ENCODE measurements at regions not wholly inside any gene's neighbourhood (a gene's known extent, or its start where the extent isn't known, plus 50 kb on each side); places are given as distances from the start of the nearest gene placed in this dataset.

GRCh38 chr1:50295566-50295965 is 127.7 kb downstream of the DMRTA2 start:
- DNase-seq (ENCODE audit: extremely low read depth in 1 of 2, low read depth in 1 of 2) = no peak

- no peak for DNase-seq (ENCODE audit: extremely low read depth in 1 of 2, low read depth in 1 of 2)
Observed at GRCh38 chr1:50292276-50292675, 131.0 kb downstream of the DMRTA2 start.

- DNase-seq (ENCODE audit: extremely low read depth in 1 of 2, low read depth in 1 of 2) = no peak
Observed at GRCh38 chr1:50289495-50289894, 133.7 kb downstream of the DMRTA2 start.

GRCh38 chr1:50285994-50286393 is 137.2 kb downstream of the DMRTA2 start:
- no peak for DNase-seq (ENCODE audit: extremely low read depth in 1 of 2, low read depth in 1 of 2)

DNA sequence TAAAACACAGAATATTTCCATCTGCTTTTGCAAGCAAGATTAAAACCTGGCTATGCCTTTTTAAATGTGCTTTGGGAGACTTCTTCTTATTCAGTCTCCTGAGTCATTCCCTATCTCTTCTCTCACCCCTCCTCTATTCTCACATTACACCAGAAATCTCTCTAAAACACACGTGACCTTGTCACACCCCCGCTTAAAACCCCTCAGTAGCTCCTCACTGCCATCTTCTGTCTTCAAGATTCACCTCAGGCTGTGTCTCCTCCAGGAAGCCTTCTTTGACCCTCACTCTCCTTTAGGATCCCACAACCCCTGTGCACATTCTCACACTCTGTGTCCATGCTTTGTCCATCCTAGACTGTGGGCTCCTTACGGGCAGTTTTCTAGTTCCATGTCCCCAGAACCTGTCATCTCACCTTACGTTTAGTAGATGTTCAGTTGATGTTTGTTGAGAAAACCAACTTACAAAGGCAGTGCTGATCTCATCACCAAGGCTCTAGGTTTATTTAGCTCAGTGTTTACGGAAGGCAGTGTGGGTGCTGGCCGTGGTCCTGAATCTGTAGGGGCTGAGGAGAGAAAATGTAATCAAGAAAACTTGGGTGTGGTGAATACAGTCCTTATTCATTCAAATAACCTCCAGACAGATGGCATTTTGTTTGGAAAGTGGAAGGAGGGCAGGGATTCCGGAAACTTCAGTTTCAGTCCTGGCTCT is 143.5 kb downstream of the DMRTA2 start:
- no peak for DNase-seq (ENCODE audit: extremely low read depth in 1 of 2, low read depth in 1 of 2)

DNA sequence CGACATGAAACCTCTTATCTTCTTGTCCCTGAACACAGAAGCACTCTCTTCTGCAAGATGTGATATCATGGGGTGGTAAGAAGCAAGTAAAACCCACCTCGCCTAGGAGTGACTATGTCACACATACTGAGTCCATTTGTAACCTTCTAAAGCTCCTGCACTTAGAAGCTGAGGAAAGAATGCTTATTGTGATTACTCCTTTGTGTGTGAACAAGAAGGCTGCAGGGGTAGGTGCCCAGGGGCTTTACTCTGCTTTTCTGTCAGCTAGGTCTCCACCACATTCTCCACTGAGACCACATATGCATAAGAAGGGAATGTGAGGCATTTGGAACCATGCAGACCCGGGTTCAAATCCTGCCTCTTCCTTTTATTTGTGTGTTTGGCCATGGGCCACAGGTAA is 144.3 kb downstream of the DMRTA2 start:
- no peak for DNase-seq (ENCODE audit: extremely low read depth in 1 of 2, low read depth in 1 of 2)

DNA sequence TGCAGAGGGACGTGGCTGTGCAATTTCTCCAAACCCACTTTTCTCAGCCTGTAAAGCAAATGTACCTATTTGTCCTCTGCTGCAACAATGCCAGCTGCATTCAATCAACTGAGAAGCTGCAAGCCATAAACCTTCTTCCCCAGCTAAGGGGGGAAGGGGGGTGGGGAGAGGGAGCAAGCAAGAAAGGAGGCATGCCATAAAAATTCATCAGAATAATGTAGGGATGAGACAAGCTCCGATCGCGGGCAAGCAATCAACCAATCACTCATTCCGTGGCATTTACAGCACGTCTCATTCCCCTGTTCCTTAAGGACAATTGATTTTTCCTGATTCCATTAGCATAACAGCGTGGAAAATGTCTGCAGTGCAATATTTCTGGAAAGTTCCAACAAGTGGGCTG is 144.8 kb downstream of the DMRTA2 start:
- no peak for DNase-seq (ENCODE audit: extremely low read depth in 1 of 2, low read depth in 1 of 2)

- no peak for DNase-seq (ENCODE audit: extremely low read depth in 1 of 2, low read depth in 1 of 2)
Observed at GRCh38 chr1:50275566-50275965, 147.7 kb downstream of the DMRTA2 start.

DNA sequence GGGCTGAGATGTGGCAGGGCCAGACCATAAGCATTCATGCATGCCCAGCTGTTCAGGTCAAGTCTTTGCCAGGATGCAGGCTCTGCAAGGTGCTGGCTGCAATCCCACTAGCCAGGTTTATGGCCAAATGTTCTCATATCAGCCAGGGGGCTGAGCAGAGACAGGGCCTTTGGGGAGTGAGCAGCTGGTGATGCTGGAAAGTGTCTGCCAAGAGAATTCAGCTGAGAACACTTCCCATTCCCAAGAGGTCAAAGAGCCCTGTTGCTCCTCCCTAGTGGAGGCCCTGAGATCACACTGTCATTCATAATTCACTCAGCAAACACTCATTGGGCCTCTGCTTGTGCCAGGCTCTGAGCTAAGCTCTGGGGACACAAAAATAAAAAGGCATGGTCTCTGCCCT is 150.3 kb downstream of the DMRTA2 start:
- DNase-seq (ENCODE audit: extremely low read depth in 1 of 2, low read depth in 1 of 2) = no peak

- DNase-seq (ENCODE audit: extremely low read depth in 1 of 2, low read depth in 1 of 2) = no peak
Observed at GRCh38 chr1:50271968-50272578, 151.2 kb downstream of the DMRTA2 start.

GRCh38 chr1:50271337-50271736 is 151.9 kb downstream of the DMRTA2 start:
- DNase-seq (ENCODE audit: extremely low read depth in 1 of 2, low read depth in 1 of 2) = no peak

DNA sequence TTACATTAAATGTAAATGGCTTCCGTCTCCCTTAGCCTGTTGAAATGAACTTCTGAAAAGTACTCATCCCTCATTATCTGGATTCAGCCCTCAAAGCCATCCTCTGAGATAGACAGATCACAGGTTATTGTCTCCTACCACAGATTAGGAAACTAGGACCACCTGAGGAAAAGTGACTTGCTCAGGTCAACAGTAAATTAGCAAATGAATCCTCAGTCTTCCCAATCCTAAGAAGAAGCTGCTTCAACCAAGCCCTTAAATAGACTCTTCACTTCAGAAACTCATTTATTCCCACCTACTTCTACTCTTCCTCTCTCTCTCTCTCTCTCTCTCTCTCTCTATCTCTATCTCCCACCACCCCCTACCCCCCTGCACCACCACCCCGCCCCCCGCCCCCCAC is 152.3 kb downstream of the DMRTA2 start:
- DNase-seq (ENCODE audit: extremely low read depth in 1 of 2, low read depth in 1 of 2) = no peak

- no peak for DNase-seq (ENCODE audit: extremely low read depth in 1 of 2, low read depth in 1 of 2)
Observed at GRCh38 chr1:50268049-50268448, 155.2 kb downstream of the DMRTA2 start.

DNA sequence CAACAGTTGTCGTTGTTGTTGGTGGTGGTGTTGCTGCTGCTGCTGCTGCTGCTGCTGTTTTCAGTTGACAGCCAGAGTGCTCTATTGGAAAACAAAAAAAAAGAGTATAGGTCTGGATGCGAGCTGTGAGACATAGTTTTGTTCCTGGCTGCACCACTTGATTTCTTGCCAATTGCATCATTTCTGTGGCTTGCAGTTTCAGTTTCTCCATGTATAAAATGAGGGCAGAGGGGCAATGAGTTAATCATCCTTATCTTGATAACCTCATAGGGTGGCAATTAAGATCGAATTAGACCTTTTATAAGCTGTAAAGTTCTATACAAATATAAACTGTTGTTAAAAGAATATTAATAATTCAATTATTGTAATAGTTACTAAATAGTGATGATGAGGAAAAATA is 156.7 kb downstream of the DMRTA2 start:
- no peak for DNase-seq (ENCODE audit: extremely low read depth in 1 of 2, low read depth in 1 of 2)

GRCh38 chr1:50265790-50266314 is 157.1 kb downstream of the ELAVL4 start:
- DNase-seq (ENCODE audit: extremely low read depth in 1 of 2, low read depth in 1 of 2) = no peak

DNA sequence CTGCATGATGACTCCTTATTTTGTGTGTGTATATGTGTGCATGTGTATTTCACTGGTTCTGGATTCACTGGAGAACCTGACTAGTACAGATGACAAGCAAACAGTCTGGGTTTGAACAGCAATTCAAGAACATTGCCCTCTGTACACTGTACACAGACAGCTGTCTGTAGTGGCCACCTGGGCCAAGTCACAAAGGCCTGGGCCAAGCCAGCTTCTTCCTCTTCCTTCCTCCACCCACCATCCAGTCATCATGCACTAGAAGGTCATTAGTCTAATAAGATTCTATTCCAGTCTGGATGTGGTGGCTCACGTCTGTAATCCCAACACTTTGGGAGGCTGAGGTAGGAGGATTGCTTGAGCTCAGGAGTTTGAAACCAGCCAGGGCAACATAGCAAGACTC is 155.9 kb downstream of the ELAVL4 start:
- no peak for DNase-seq (ENCODE audit: extremely low read depth in 1 of 2, low read depth in 1 of 2)

- no peak for DNase-seq (ENCODE audit: extremely low read depth in 1 of 2, low read depth in 1 of 2)
Observed at GRCh38 chr1:50262436-50262835, 153.7 kb downstream of the ELAVL4 start.

- DNase-seq (ENCODE audit: extremely low read depth in 1 of 2, low read depth in 1 of 2) = no peak
Observed at GRCh38 chr1:50261951-50262350, 153.2 kb downstream of the ELAVL4 start.

DNA sequence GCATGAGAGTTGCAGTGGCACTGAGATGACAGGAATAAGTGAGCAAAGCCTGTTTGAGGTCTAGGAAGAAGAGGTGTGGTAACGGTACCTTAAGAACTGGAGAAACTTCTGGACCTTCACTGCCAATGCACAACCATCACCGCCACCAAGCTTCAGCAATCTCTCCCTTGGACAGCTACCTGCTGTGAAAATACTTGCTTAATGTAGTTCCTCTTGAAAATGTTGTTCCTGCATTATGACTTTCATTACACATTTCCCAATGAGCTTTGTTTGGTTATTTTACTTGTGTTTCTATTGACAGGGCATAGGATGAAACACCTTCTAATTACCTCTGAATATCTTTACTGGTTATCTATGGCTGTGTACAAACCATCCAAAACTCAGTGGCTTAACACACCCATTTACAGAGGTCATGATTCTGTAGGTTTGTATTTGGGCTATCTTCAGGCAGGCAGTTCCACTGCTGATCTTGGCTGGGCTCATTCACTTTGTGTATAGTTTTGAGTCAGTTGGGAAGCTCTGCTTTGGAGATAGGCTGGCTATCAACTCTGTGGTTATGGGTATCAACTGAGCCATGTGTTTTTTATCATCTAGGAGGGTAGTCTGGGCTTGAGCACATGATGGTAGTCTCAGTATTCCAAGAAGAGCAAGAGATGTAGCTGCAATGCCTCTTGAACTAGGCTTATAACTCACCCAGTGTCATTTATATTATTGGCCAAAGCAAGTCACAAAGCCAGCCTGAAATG is 149.4 kb downstream of the ELAVL4 start:
- DNase-seq (ENCODE audit: extremely low read depth in 1 of 2, low read depth in 1 of 2) = no peak

GRCh38 chr1:50257029-50257428 is 148.3 kb downstream of the ELAVL4 start:
- no peak for DNase-seq (ENCODE audit: extremely low read depth in 1 of 2, low read depth in 1 of 2)
